Ishikawa (cell line): ENCODE measurements at regions not wholly inside any gene's neighbourhood (a gene's known extent, or its start where the extent isn't known, plus 50 kb on each side); places are given as distances from the start of the nearest gene placed in this dataset.

Experiments used
- CEBPB ChIP-seq: IDR thresholded peaks from 2 replicates; pipeline ENCODE4 v1.6.1; 2012
- CREB1 ChIP-seq: IDR thresholded peaks from 2 replicates; pipeline ENCODE4 v1.6.1; 2012; ENCODE audit warnings: low read depth
- EGR1 ChIP-seq: IDR thresholded peaks from 2 replicates; pipeline ENCODE4 v1.6.1; 2012
- EP300 ChIP-seq: IDR thresholded peaks from 2 replicates; pipeline ENCODE4 v1.6.1; 2012; ENCODE audit warnings: borderline replicate concordance
- FOXM1 ChIP-seq: IDR thresholded peaks from 2 replicates; pipeline ENCODE4 v1.6.1; 2012; ENCODE audit warnings: low read depth, borderline replicate concordance
- MAX ChIP-seq: IDR thresholded peaks from 2 replicates; pipeline ENCODE4 v1.6.1; 2012
- NFIC ChIP-seq: IDR thresholded peaks from 2 replicates; pipeline ENCODE4 v1.6.1; 2012
- RAD21 ChIP-seq: IDR thresholded peaks from 2 replicates; pipeline ENCODE4 v1.6.1; 2012; ENCODE audit warnings: low read depth
- TAF1 ChIP-seq: IDR thresholded peaks from 2 replicates; pipeline ENCODE4 v1.6.1; 2012; ENCODE audit warnings: low read depth, mild to moderate bottlenecking
- TCF12 ChIP-seq: IDR thresholded peaks from 2 replicates; pipeline ENCODE4 v1.6.1; 2012; ENCODE audit warnings: low read depth
- TEAD4 ChIP-seq: IDR thresholded peaks from 2 replicates; pipeline ENCODE4 v1.6.1; 2012
- USF1 ChIP-seq: IDR thresholded peaks from 2 replicates; pipeline ENCODE4 v1.6.1; 2012
- YY1 ChIP-seq: IDR thresholded peaks from 2 replicates; pipeline ENCODE4 v1.6.1; 2012; ENCODE audit warnings: low read depth
- ZBTB7A ChIP-seq: IDR thresholded peaks from 2 replicates; pipeline ENCODE4 v1.6.1; 2012; ENCODE audit warnings: low read depth
- TF ChIP-seq, protein P1 (sequence below): IDR thresholded peaks from 2 replicates; pipeline ENCODE4 v1.6.1; 2012; ENCODE audit warnings: low read depth, mild to moderate bottlenecking

DNA sequence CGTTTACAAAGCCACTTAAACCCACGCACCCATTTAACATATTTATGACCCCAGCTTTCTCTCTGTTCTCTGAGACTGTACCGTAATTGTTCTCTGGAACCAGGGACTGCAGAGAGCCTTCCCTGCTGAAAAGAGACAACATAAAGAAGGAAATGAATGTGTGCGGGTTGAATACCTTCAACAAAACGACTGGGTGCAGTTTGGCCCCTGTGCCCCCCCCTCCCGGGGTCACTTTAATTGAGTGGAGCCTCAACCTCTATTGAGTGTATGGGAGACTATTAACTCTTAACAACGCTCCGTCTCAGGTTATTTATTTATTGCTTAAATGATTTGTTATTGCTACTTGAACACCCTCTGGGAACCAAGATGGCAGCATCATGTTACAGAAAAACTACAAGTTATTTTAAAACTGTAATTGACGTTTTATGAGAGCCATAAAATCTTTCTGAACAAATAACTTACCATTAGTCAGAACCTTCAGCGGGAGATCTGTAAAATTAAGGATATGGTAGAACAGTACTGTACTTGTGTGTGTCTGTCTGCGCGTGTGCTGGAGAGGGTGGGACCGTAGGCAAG lies 70.6 kb downstream of the GAS1 start:
- TF ChIP-seq TAF1, result no peak
- no peak for TF ChIP-seq MAX
- no peak for TF ChIP-seq CREB1
- TF ChIP-seq EGR1, result no peak
- TF ChIP-seq USF1, result no peak
- TF ChIP-seq, protein P1, sequence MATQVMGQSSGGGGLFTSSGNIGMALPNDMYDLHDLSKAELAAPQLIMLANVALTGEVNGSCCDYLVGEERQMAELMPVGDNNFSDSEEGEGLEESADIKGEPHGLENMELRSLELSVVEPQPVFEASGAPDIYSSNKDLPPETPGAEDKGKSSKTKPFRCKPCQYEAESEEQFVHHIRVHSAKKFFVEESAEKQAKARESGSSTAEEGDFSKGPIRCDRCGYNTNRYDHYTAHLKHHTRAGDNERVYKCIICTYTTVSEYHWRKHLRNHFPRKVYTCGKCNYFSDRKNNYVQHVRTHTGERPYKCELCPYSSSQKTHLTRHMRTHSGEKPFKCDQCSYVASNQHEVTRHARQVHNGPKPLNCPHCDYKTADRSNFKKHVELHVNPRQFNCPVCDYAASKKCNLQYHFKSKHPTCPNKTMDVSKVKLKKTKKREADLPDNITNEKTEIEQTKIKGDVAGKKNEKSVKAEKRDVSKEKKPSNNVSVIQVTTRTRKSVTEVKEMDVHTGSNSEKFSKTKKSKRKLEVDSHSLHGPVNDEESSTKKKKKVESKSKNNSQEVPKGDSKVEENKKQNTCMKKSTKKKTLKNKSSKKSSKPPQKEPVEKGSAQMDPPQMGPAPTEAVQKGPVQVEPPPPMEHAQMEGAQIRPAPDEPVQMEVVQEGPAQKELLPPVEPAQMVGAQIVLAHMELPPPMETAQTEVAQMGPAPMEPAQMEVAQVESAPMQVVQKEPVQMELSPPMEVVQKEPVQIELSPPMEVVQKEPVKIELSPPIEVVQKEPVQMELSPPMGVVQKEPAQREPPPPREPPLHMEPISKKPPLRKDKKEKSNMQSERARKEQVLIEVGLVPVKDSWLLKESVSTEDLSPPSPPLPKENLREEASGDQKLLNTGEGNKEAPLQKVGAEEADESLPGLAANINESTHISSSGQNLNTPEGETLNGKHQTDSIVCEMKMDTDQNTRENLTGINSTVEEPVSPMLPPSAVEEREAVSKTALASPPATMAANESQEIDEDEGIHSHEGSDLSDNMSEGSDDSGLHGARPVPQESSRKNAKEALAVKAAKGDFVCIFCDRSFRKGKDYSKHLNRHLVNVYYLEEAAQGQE, result no peak
- TF ChIP-seq FOXM1, result no peak
- TF ChIP-seq EP300, result no peak
- no peak for TF ChIP-seq YY1

DNA sequence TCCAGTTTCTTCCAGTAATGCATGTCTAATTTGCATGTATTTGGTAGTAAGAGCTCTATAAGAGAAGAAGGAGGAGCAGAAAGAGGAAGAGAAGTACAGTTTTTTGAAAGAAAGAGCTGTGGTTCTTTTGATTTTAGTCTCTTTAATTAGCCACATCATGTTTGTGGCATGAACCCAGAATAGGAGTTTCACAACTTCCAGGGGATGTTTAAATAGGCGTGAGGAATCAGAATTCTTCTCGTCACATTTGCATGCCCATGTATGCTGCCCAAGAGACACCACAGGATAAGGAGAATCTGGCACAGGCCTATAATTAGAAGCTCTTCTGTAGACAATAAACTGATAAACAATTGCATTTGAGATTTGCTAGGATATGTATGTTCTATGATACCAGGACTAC lies 78.7 kb downstream of the GAS1 start:
- TF ChIP-seq CREB1, result no peak

DNA sequence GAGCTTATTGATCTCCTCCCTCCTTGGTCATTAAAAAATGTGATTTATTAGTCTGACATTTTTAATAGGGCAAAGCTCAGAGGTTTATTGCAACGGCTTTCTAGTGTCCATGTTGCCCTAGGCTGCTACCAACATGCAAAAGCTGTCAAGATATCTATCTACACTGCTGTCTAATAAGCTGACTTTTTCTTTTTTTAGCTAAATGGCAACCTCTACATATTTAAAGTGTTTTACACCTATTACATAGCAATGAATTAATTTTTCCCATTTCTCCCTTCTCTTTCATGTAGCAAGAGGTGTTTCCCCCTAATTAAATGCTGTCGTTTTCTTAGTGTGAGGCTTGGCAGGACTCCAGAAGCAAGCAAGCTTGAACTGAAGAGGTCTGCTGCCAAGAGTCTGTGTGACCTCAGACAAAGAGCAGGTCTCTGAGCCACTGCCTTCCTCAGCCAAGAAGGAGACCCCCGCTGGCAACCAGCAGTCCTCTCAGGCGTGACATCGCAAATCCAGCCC lies 79.4 kb downstream of the GAS1 start:
- peak; percentile 37; the same call in 1 of the 2 replicates for TF ChIP-seq NFIC
- TF ChIP-seq CEBPB, result no peak

- TF ChIP-seq CREB1 (no peak), TEAD4 (no peak), EGR1 (no peak), MAX (no peak), TAF1 (no peak), EP300 (no peak), ZBTB7A (no peak), RAD21 (no peak), USF1 (no peak), FOXM1 (no peak), YY1 (no peak)
- TF ChIP-seq, protein P1, result no peak
Observed at GRCh38 chr9:86865952-86866351, 81.4 kb downstream of the GAS1 start.

DNA sequence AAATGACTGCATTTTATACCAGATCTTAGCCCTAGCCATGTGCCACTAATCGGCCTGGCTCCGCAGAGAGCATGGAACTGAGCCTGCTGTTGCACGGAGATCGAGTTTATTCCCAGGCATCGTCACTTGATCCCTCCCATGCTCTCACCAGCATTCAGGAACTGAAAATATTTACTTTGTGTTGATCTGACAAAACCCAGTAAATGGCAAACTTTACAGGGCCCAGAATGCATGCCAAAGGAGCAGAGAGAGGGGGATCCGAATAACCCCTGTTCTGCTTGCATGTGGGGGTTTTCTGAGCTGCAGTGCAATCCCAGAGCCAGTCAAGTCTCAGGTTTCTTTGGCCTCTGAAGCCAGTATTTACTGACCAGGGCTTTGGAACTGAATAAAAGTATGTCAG lies 87.3 kb downstream of the GAS1 start:
- TF ChIP-seq USF1 (no peak), CREB1 (no peak), ZBTB7A (no peak), FOXM1 (no peak), TAF1 (no peak), YY1 (no peak), MAX (no peak), RAD21 (no peak), EP300 (no peak), CEBPB (no peak), EGR1 (no peak), NFIC (no peak), TCF12 (no peak), TEAD4 (no peak)
- TF ChIP-seq, protein P1, result no peak
